BLaER1 (cell line): ENCODE measurements at regions not wholly inside any gene's neighbourhood (a gene's known extent, or its start where the extent isn't known, plus 50 kb on each side); places are given as distances from the start of the nearest gene placed in this dataset.

Experiments
- H3K27ac ChIP-seq: shearing (Covaris generic); formaldehyde crosslinking; 2 replicates; pipeline ENCODE4 v1.8.1; 2022
- H3K27me3 ChIP-seq: shearing (Covaris generic); formaldehyde crosslinking; 2 replicates; pipeline ENCODE4 v1.8.1; 2022
- H3K36me3 ChIP-seq: shearing (Covaris generic); formaldehyde crosslinking; 2 replicates; pipeline ENCODE4 v1.8.1; 2022
- H3K4me1 ChIP-seq: shearing (Covaris generic); formaldehyde crosslinking; 2 replicates; pipeline ENCODE4 v1.8.1; 2022
- H3K4me2 ChIP-seq: shearing (Covaris generic); formaldehyde crosslinking; 2 replicates; pipeline ENCODE4 v1.8.1; 2022
- H3K4me3 ChIP-seq: shearing (Covaris generic); formaldehyde crosslinking; 2 replicates; pipeline ENCODE4 v1.8.1; 2022
- H3K9ac ChIP-seq: shearing (Covaris generic); formaldehyde crosslinking; 2 replicates; pipeline ENCODE4 v1.8.1; 2022
- H3K9me3 ChIP-seq: shearing (Covaris generic); formaldehyde crosslinking; 2 replicates; pipeline ENCODE4 v1.8.1; 2022
- H4K20me1 ChIP-seq: shearing (Covaris generic); formaldehyde crosslinking; 2 replicates; pipeline ENCODE4 v1.8.1; 2022
- Cebpa-rat ChIP-seq: shearing (Covaris generic); IDR thresholded peaks from 2 replicates; pipeline ENCODE4 v1.8.1; 2022

GRCh38 chr11:23127706-23128105 is 267.4 kb upstream of the CCDC179 start:
- Histone ChIP-seq H3K27ac (no peak overlapping the region), H3K4me3 (no peak overlapping the region), H3K27me3 (no peaks in the 10 kb centered on the region), H3K9ac (no peak overlapping the region), H3K36me3 (no peaks in the 10 kb centered on the region), H3K4me2 (no peak overlapping the region), H4K20me1 (no peaks in the 10 kb centered on the region), H3K4me1 (no peaks in the 10 kb centered on the region), H3K9me3 (0 out of 2 replicates have a peak, but pooled peaks cover 5% of the 10 kb centered on the region)
- TF ChIP-seq Cebpa-rat: no peak

- no peaks in the 10 kb centered on the region for H3K36me3 ChIP-seq
- no peak overlapping the region for H3K4me3 ChIP-seq
- no peak for TF ChIP-seq Cebpa-rat
- H3K27me3 ChIP-seq: no peaks in the 10 kb centered on the region
- 0 out of 2 replicates have a peak, but pooled peaks cover 5% of the 10 kb centered on the region for H3K9me3 ChIP-seq
- no peak overlapping the region for H3K9ac ChIP-seq
- no peak overlapping the region for H3K27ac ChIP-seq
- no peaks in the 10 kb centered on the region for H3K4me1 ChIP-seq
- H4K20me1 ChIP-seq: no peaks in the 10 kb centered on the region
- no peak overlapping the region for H3K4me2 ChIP-seq
Measured at GRCh38 chr11:23134627-23135026, 274.4 kb upstream of the CCDC179 start.

DNA sequence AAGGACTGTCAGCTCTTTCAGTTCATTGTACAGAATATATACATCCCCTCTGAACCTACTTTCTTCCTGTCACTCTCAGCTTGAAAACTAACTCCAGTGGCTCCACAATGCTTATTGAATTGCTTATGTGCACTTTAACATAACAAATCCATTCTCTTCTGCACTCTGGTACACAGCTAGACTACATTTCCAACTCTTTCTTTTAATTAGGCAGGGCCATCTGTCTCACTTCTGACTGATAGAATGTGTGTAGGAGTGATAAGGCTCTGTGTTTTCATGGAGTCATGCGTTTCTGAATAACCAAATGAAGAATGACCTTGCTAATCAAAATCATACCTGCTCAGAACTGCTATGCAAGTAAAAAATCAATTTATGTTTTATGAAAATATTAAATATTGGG is 278.5 kb upstream of the CCDC179 start:
- no peak overlapping the region for H3K4me2 ChIP-seq
- no peaks in the 10 kb centered on the region for H3K9me3 ChIP-seq
- H3K27ac ChIP-seq: no peak overlapping the region
- H4K20me1 ChIP-seq: no peaks in the 10 kb centered on the region
- no peaks in the 10 kb centered on the region for H3K4me1 ChIP-seq
- no peak for TF ChIP-seq Cebpa-rat
- H3K4me3 ChIP-seq: no peak overlapping the region
- H3K27me3 ChIP-seq: no peaks in the 10 kb centered on the region
- no peak overlapping the region for H3K9ac ChIP-seq
- no peaks in the 10 kb centered on the region for H3K36me3 ChIP-seq

- no peak overlapping the region for H3K4me3 ChIP-seq
- no peaks in the 10 kb centered on the region for H3K4me1 ChIP-seq
- no peak overlapping the region for H3K9ac ChIP-seq
- H4K20me1 ChIP-seq: no peaks in the 10 kb centered on the region
- no peaks in the 10 kb centered on the region for H3K36me3 ChIP-seq
- H3K27me3 ChIP-seq: no peaks in the 10 kb centered on the region
- H3K4me2 ChIP-seq: no peak overlapping the region
- H3K9me3 ChIP-seq: no peaks in the 10 kb centered on the region
- H3K27ac ChIP-seq: no peak overlapping the region
- no peak for TF ChIP-seq Cebpa-rat
Measured at GRCh38 chr11:23143022-23143421, 282.7 kb upstream of the CCDC179 start.

DNA sequence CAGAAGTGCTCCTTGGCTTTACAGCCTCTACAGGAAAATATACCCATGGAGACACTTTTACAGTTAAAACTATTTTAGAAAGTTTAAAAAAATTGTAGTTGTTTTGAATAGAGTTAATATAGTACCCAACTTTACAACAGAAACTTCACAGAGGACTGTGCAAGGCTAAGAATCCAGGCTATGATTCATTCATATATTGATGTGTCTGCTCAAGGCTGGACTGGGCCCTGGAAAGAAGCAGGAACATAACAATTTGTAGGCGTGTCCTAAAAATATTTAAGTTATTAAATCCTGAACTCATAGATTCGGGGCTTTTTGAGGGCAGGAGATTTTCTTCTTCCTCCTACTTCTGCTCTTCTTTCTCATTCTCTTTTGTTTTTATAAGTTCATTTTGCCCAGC is 291.5 kb upstream of the CCDC179 start:
- no peaks in the 10 kb centered on the region for H3K27me3 ChIP-seq
- H4K20me1 ChIP-seq: no peaks in the 10 kb centered on the region
- no peaks in the 10 kb centered on the region for H3K9me3 ChIP-seq
- no peaks in the 10 kb centered on the region for H3K36me3 ChIP-seq
- no peak overlapping the region for H3K9ac ChIP-seq
- H3K4me2 ChIP-seq: no peak overlapping the region
- TF ChIP-seq Cebpa-rat: no peak
- H3K27ac ChIP-seq: no peak overlapping the region
- no peak overlapping the region for H3K4me3 ChIP-seq
- no peaks in the 10 kb centered on the region for H3K4me1 ChIP-seq

DNA sequence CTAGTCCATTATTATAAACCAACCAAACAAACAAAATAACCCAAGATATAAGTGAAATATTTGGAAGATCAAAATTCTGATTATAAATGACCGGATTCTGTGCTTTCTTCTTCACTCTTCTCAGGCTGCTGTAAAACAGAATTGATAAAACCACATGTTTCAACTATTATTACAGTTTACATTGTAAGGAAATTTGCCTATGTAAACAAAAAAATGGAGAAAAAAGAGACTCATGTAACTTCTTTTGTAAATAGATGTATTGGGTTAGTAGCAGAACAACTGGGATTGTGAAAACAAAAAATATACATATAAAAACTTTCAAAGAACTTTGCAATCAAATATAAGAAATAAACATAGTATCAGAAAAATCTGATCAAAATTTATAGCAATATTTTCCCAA is 295.2 kb upstream of the CCDC179 start:
- Histone ChIP-seq H3K4me3 (no peak overlapping the region), H3K27me3 (no peaks in the 10 kb centered on the region), H3K4me2 (no peak overlapping the region), H3K4me1 (no peaks in the 10 kb centered on the region), H3K27ac (no peak overlapping the region), H3K36me3 (no peaks in the 10 kb centered on the region), H3K9ac (no peak overlapping the region), H3K9me3 (no peaks in the 10 kb centered on the region), H4K20me1 (no peaks in the 10 kb centered on the region)
- no peak for TF ChIP-seq Cebpa-rat

GRCh38 chr11:23164022-23164421 is 303.7 kb upstream of the CCDC179 start:
- Histone ChIP-seq H3K27ac (no peak overlapping the region), H3K36me3 (no peaks in the 10 kb centered on the region), H3K27me3 (no peaks in the 10 kb centered on the region), H3K4me1 (no peaks in the 10 kb centered on the region), H3K9ac (no peak overlapping the region), H3K4me2 (no peak overlapping the region), H3K9me3 (no peaks in the 10 kb centered on the region), H3K4me3 (no peak overlapping the region), H4K20me1 (no peaks in the 10 kb centered on the region)
- no peak for TF ChIP-seq Cebpa-rat

GRCh38 chr11:23166376-23166775 is 306.1 kb upstream of the CCDC179 start:
- Histone ChIP-seq H3K9me3 (no peaks in the 10 kb centered on the region), H3K4me1 (no peaks in the 10 kb centered on the region), H3K36me3 (no peaks in the 10 kb centered on the region), H3K27me3 (no peaks in the 10 kb centered on the region), H3K4me2 (no peak overlapping the region), H3K9ac (no peak overlapping the region), H4K20me1 (no peaks in the 10 kb centered on the region), H3K4me3 (no peak overlapping the region), H3K27ac (no peak overlapping the region)
- no peak for TF ChIP-seq Cebpa-rat

DNA sequence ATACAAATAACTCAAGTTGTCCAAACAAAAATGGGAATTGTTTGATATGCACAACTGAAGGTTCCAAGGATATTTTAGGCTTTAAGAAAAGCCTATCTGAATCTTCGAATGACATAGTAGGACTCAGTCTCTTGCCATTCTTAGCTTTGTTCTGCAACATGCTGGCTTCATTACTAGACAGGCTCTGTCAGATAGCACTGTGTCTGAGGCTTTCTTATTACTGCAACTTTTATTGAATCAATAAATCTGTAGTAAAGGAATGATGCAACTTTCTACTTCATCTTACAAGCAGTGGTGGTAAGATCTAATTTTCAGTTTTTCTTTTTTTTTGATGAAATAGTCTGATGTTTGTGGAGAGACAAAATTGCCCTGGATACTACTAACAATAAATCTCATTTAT is 319.3 kb upstream of the CCDC179 start:
- H3K36me3 ChIP-seq: no peaks in the 10 kb centered on the region
- H3K4me1 ChIP-seq: no peaks in the 10 kb centered on the region
- H3K27ac ChIP-seq: no peak overlapping the region
- no peaks in the 10 kb centered on the region for H3K9me3 ChIP-seq
- H3K4me3 ChIP-seq: no peak overlapping the region
- no peak overlapping the region for H3K9ac ChIP-seq
- H4K20me1 ChIP-seq: no peaks in the 10 kb centered on the region
- H3K27me3 ChIP-seq: no peaks in the 10 kb centered on the region
- no peak overlapping the region for H3K4me2 ChIP-seq
- TF ChIP-seq Cebpa-rat: no peak

GRCh38 chr11:23181022-23181807 is 320.9 kb upstream of the CCDC179 start:
- Histone ChIP-seq H3K36me3 (no peaks in the 10 kb centered on the region), H3K4me1 (no peaks in the 10 kb centered on the region), H4K20me1 (no peaks in the 10 kb centered on the region), H3K4me3 (no peak overlapping the region), H3K4me2 (no peak overlapping the region), H3K27ac (no peak overlapping the region), H3K9me3 (no peaks in the 10 kb centered on the region), H3K9ac (no peak overlapping the region), H3K27me3 (no peaks in the 10 kb centered on the region)
- no peak for TF ChIP-seq Cebpa-rat

- TF ChIP-seq Cebpa-rat: no peak
- Histone ChIP-seq H3K27ac (no peak overlapping the region), H3K9me3 (no peaks in the 10 kb centered on the region), H4K20me1 (no peaks in the 10 kb centered on the region), H3K36me3 (no peaks in the 10 kb centered on the region), H3K27me3 (no peaks in the 10 kb centered on the region), H3K9ac (no peak overlapping the region), H3K4me3 (no peak overlapping the region), H3K4me2 (no peak overlapping the region), H3K4me1 (no peaks in the 10 kb centered on the region)
Measured at GRCh38 chr11:23192256-23192655, 332.0 kb upstream of the CCDC179 start.
